ENCODE measurements at regions not wholly inside any gene's neighbourhood (a gene's known extent, or its start where the extent isn't known, plus 50 kb on each side); places are given as distances from the start of the nearest gene placed in this dataset.
A peak's percentile ranks its signal among the peaks of the same experiment; 100 is the strongest.

GRCh38 chr22:49549256-49550140 is 278.2 kb downstream of the BRD1 start:
- DNase-seq (ENCODE audit: low spot score): peak; percentile 55
- intact Hi-C loops (cut with DNase I): loop anchor here in 1 of 2 donors (5.0 kb wide), 1 partner anchor 417 kb away; no protein-coding TSS in a partner anchor

GRCh38 chr22:49548356-49549202 is 279.1 kb downstream of the BRD1 start:
- intact Hi-C loops (cut with DNase I): loop anchor here in 1 of 2 donors (5.0 kb wide), 1 partner anchor 416 kb away; no protein-coding TSS in a partner anchor
- DNase-seq (ENCODE audit: low spot score): peak; percentile 59

- intact Hi-C loops (cut with DNase I): loop anchor here in 1 of 2 donors (5.0 kb wide), 1 partner anchor 415 kb away; no protein-coding TSS in a partner anchor
- DNase-seq (ENCODE audit: low spot score): peak; percentile 64
These were observed 279.9 kb downstream of the BRD1 start for GRCh38 chr22:49547751-49548239.

- DNase-seq (ENCODE audit: low spot score): peak; percentile 74
- intact Hi-C loops (cut with DNase I): loop anchor here in 1 of 2 donors (5.0 kb wide), 1 partner anchor 415 kb away; no protein-coding TSS in a partner anchor
These were observed 280.7 kb downstream of the BRD1 start for GRCh38 chr22:49546811-49547585.

- intact Hi-C loops (cut with DNase I): loop anchor here in 1 of 2 donors (5.0 kb wide), 1 partner anchor 413 kb away; no protein-coding TSS in a partner anchor
- no peak for DNase-seq (ENCODE audit: low spot score)
These were observed 282.1 kb downstream of the BRD1 start for GRCh38 chr22:49545606-49546005.

GRCh38 chr22:49544286-49544685 is 283.4 kb downstream of the BRD1 start:
- intact Hi-C loops (cut with DNase I): no loop called here
- no peak for DNase-seq (ENCODE audit: low spot score)

GRCh38 chr22:49543876-49544275 is 283.8 kb downstream of the BRD1 start:
- intact Hi-C loops (cut with DNase I): no loop called here
- DNase-seq (ENCODE audit: low spot score): no peak

- intact Hi-C loops (cut with DNase I): no loop called here
- peak; percentile 34 for DNase-seq (ENCODE audit: low spot score)
These were observed 285.9 kb downstream of the BRD1 start for GRCh38 chr22:49541693-49542230.

GRCh38 chr22:49540913-49541692 is 286.6 kb downstream of the BRD1 start:
- intact Hi-C loops (cut with DNase I): no loop called here
- DNase-seq (ENCODE audit: low spot score): peak; percentile 62

GRCh38 chr22:49540084-49540912 is 287.4 kb downstream of the BRD1 start:
- intact Hi-C loops (cut with DNase I): no loop called here
- DNase-seq (ENCODE audit: low spot score): peak; percentile 29

GRCh38 chr22:49538006-49538405 is 289.7 kb downstream of the BRD1 start:
- no peak for DNase-seq (ENCODE audit: low spot score)
- intact Hi-C loops (cut with DNase I): no loop called here

GRCh38 chr22:49536571-49537131 is 291.0 kb downstream of the BRD1 start:
- DNase-seq (ENCODE audit: low spot score): peak; percentile 68
- intact Hi-C loops (cut with DNase I): no loop called here

GRCh38 chr22:49535527-49536125 is 292.0 kb downstream of the BRD1 start:
- peak; percentile 58 for DNase-seq (ENCODE audit: low spot score)
- intact Hi-C loops (cut with DNase I): no loop called here

- intact Hi-C loops (cut with DNase I): no loop called here
- peak; percentile 50 for DNase-seq (ENCODE audit: low spot score)
These were observed 292.5 kb downstream of the BRD1 start for GRCh38 chr22:49535126-49535525.

GRCh38 chr22:49534386-49534785 is 293.3 kb downstream of the BRD1 start:
- intact Hi-C loops (cut with DNase I): no loop called here
- peak; percentile 73 for DNase-seq (ENCODE audit: low spot score)

GRCh38 chr22:49533886-49534285 is 293.8 kb downstream of the BRD1 start:
- intact Hi-C loops (cut with DNase I): no loop called here
- DNase-seq (ENCODE audit: low spot score): peak; percentile 69
